HG02884 (cell line): ENCODE measurements at regions not wholly inside any gene's neighbourhood (a gene's known extent, or its start where the extent isn't known, plus 50 kb on each side); places are given as distances from the start of the nearest gene placed in this dataset.
"Not testable (repeated sequence)": the region's sequence is repeated elsewhere in the genome, so short reads cannot be mapped to it uniquely, and the experiment has no call there.

ENCODE experiments used
- ATAC-seq: cut with Tn5 transposase; IDR thresholded peaks from one replicate; pipeline ENCODE4 v1.9.1; 2021; ENCODE audit warnings: mild to moderate bottlenecking, moderate library complexity; ENCODE audit not compliant: unreplicated experiment

DNA sequence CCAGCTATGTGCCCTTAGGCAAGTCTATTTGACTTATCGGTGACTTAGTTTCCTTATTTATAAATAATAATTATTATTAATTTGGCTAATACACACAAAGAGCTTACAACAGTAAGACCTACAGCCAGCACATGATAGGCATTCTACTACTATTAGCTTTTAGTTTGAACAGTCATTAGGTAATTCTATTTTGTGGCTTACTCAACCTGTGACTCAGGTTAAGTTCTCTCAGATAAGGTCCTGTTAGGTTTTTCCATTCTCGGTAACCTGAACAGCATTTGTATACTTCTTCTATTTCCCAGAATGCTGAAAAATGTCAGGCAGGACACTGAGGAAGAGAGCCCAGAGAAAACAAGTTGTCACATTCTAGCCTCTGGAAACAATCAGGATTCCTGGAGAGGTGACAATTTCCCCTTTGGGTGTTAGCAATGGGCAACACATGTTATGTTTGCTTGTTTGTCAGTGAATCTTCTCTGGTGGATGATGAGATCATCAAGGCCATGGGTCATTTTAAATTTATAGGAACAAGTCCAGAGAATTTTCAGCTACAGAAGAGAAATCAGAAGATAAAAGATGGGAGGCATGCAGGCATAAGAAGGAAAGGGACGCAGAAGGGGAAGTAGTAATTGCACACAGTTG, 2144.7 kb downstream of the PCDH7 start:
- no peak for ATAC-seq

- ATAC-seq, result no peak
Observed at GRCh38 chr4:32876546-32876945, 2156.4 kb downstream of the PCDH7 start.

- no peak for ATAC-seq
Observed at GRCh38 chr4:32879913-32880312, 2159.7 kb downstream of the PCDH7 start.

- no peak for ATAC-seq
Observed at GRCh38 chr4:32884198-32884597, 2164.0 kb downstream of the PCDH7 start.

GRCh38 chr4:32890398-32890797, 2170.2 kb downstream of the PCDH7 start:
- ATAC-seq, result no peak

DNA sequence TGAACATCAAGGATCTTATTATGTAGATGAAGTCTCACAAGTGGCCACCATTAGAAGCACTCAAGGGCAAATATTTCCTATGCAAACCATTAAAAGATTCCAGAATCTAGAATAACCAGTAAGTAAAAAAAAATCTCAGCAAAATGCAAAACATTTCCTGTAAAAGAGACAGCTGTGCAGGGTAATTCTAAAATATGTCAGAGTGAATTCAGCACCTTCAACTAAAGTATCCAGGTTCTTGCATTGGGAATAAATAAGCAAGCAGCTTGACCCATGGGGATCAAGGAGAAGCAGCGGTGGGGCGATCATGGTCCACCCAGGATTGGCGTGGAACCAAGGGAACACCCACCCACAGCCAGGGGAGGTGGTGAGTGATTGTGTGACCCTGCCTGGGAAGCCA, 2188.9 kb downstream of the PCDH7 start:
- no peak for ATAC-seq

DNA sequence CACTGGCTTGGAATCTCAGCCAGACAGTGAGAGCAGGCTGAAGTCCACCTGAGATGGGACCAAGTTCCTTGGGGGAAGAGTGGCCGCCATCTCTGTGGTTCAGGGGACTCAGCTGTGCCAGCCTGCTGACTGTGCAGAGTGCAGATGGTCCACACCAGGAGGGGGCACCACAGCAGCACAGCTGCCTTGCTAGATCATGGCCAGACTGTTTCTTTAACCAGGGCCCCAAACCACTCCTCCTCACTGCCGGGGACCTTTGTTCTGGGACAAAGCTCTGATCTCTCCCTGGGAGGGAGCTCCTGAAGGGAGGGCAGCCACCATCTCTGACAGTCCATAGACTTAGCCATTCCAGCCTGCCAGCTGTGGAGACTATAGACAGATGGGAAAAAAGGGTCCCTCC, 2189.6 kb downstream of the PCDH7 start:
- no peak for ATAC-seq

DNA sequence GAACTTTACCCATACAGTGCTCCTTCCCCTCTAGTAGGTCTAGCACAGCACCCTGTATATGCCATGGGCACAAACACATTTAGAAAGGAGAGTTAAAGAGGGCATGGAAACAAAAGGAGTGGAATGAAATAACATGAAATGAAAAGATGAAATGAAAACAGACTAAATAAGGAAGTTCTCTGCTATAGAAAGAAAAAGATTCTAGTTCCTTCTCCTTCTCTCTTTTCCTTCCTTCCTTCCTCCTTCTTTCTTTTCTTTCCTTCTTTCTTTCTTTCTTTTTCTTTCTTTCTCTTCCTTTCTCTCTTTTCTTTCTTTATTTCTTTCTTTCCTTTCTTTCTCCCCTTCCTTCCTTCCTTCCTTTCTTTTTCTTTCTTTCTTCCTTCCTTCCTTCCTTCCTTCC, 2197.4 kb downstream of the PCDH7 start:
- no peak for ATAC-seq

- no peak for ATAC-seq
Observed at GRCh38 chr4:32929796-32930699, 2209.9 kb downstream of the PCDH7 start.

DNA sequence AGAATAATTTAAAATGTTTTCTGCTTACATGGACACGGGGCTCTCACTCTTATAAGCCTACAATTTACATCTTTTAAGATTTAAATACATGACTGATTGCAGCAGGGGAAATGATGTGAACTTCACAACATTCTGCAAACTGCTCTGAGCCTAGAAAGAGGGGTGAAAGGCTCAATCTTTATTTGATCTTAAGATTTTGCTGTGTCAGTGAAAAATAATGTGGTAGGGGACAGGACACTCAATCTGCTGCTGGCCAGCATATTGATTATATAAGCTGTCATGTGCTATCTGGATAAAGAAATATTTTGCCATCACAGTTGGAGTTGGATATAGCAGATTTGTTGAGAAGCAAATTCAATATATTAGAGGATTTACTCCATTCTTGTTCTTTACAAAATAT, 2210.5 kb downstream of the PCDH7 start:
- no peak for ATAC-seq

DNA sequence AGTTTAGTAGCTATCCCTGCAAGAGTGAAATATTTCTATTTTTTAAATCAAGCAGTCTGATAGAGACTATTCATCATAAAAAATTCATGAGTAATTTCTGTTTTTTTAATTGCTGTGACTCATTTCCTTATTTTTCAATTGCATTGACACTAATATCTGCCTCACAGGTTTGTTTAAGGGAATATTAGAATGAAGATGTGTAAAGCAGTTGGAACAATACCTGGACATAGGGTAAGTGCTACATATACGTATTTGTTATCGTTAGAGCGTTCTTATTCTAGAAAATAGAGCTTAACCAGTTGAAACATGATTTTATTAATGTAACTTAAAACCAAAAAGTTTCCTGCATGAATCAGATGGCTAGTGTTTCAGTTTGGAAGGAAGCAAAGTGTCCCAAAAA, 2211.3 kb downstream of the PCDH7 start:
- ATAC-seq, result no peak

- ATAC-seq, result no peak
Observed at GRCh38 chr4:32932156-32932555, 2212.0 kb downstream of the PCDH7 start.

DNA sequence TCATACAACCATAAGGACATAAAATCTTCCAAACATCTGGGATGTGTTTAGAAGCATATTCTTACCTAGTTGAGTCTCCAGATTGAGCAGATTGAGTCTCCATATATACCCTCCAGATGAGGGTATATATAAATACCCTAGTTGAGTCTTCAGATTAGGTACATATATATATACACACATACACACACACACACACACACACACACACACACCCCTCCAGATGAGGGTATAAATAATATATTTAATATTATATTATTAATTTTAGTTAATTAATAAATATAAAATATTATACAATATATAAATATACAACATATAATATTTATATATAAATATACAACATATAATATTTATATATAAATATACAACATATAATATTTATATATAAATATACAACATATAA, 2219.1 kb downstream of the PCDH7 start:
- ATAC-seq, result not testable (repeated sequence)

DNA sequence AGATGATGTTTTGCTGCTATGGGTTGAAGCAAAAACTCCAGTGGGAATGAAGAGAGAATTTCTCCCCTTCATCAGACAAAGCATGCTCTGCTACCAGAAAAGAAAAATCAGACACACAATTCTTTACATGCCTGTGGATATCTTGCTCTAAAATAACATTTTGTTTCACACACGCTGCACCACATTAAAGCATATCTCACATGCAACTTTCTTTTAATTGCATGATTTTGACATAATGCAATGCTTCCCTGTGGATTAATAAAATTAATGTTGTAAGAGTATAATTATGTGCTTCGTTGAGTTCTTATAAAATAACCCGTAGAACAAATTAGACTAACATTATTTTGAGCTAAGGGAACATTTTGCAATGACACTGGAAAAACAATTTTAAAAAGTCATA, 2230.7 kb downstream of the PCDH7 start:
- no peak for ATAC-seq

DNA sequence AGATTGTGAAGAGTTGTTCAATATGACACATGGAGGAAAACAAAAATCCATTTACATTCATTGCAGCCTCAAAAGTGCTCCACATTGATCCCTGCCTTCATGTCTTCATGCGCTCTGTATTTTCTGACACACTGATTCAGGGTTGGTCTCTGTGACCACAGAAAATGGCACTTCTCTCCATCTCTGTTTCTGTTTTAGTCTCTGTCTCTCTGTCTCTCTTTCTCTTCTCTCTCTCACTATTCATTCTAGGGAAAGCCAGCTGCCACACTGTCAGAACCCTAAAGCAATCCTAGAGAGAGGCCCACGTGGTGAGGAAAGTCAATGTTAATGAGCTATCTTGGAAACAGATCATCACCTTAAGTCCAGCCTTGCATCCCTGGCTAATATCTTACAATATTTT, 2238.4 kb downstream of the PCDH7 start:
- ATAC-seq, result no peak

DNA sequence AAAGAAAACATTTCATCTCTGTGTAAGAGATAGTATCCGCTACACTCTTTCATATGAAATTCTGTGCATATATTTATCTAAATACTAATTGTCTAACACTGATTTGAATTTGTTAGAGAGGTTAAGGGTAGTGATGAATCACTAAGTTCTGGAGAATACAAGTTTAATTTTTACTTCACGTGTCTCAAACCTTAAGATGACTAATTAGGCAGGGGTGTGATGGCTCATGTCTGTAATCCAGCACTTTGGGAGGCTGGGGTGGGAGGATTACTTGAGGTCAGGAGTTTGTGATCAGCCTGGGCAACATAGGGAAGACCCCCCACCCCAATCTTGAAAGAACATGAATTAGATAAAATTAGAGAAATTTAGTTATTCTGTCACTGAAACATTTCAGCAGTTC, 2241.9 kb downstream of the PCDH7 start:
- ATAC-seq, result no peak

DNA sequence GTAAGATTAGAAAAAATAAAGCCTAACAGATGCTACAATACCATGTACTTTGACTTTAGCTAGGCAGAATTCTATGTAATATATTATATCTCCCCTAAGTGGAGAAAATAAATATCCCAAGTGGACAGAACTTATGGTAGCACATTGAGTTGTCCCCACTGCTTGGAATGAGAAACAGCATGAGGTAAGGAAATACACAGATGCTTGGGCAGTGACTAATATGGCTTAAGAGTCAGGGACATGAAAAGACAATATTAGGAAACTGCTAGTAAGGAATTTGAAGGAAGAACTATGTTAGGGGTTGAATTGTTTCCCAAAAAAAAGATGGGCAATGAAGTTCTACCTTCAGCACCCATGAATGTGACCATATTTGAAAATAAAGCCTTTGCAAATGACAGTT, 2265.1 kb downstream of the PCDH7 start:
- no peak for ATAC-seq

DNA sequence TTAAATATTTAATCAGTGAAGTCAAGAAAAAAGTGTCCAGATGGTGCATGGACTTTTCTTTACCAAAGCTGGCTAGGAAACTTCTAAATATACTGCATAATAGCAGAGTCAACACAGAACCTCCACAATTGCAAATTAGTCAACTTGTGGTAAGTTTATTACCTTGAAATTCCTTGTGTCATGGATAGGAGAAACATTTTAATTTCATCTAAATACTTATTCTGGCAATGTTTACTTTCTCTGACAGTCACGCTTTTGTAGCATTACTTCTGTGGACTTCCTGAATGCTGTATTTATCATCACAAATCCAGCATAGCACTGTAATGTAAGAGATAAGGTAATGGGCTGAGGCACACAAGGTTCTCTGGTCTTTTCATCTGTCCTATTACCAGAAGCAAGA, 2266.1 kb downstream of the PCDH7 start:
- no peak for ATAC-seq

DNA sequence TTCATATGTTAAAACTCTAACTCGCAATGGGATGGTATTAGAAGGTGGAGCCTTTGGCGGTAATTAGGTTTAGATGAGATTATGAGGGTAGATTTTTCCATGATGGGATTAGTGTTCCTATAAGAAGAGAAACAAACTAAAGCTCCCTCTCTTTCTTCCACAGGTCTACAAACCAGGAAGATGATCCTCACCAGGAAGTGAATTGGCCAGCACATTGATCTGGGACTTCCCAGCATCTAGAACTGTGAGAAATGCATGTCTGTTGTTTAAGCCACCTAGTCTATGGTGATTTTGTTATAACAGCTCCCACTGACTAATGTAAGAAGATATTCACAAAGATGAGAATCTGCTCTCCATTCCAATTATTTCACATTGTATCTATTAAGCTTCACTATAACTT, 2266.9 kb downstream of the PCDH7 start:
- ATAC-seq, result no peak

DNA sequence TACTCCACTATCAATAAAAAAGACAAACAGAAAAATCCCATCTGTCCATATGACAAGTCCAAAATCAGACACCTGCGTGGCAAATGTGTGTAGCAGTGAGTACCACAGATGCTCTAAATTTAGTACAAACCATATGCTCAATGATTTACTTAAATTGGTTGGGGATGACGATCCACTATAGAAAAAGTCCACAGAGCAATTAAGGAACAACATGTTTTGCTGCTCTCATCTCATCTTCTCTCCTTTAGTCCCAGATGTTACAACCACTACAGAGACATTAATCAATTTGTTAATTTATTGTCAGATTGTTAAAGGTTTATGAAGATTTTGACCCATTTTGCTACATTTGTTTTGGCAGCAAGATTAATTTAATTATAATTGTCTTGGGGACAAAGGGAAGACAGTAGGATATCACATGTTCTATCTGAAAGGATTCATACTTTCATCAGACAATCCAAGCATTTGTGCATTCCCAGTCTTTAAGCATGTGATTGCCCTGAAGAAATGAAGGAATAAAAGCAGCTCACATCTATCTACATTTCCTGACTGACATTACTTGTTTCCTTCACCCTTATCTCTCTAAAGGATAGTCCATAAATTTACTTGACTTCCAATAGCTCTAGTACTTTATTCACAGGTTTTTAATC, 2268.1 kb downstream of the PCDH7 start:
- no peak for ATAC-seq

DNA sequence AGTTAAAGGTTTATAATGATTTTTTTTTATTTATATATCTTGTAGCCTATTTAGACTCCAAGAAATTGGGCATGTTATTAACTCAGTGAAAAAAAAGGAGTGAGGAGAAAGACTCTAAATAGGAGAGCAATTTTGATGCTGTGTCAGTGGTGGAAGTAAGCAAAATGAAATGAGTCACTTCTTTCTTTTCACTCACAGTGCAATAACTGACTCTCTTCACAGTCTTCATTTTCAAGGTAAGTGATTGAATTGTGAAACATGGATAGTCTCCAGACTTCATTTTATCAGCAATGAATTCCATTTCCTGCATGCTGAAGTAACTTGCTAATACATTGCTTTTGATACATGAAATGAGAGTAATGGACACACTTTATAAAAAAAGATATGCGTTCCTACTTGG, 2271.5 kb downstream of the PCDH7 start:
- ATAC-seq, result no peak
